Erythroblast (primary cell): ENCODE measurements at regions not wholly inside any gene's neighbourhood (a gene's known extent, or its start where the extent isn't known, plus 50 kb on each side); places are given as distances from the start of the nearest gene placed in this dataset.

Experiments
- GATA1 ChIP-seq: IDR thresholded peaks from 2 replicates; pipeline ENCODE4 v1.6.1; 2011; ENCODE audit warnings: low read depth, mild to moderate bottlenecking, control low read depth, low read length, moderate library complexity
- POLR2A ChIP-seq: IDR thresholded peaks from 2 replicates; pipeline ENCODE4 v1.6.1; 2011; ENCODE audit warnings: mild to moderate bottlenecking, low read length

- TF ChIP-seq POLR2A (no peak), GATA1 (no peak)
Observed at GRCh38 chr15:97053635-97054034, 723.1 kb downstream of the NR2F2 start.
